ENCODE measurements at regions not wholly inside any gene's neighbourhood (a gene's known extent, or its start where the extent isn't known, plus 50 kb on each side); places are given as distances from the start of the nearest gene placed in this dataset.

GRCh38 chr5:130870691-130871090 lies 294.4 kb downstream of the HINT1 start:
- no peaks in the 10 kb centered on the region; the same call in 1 of the 2 replicates for H3K27me3 ChIP-seq (ENCODE audit: insufficient read depth)
- H3K9ac ChIP-seq: no peak overlapping the region
- H2AFZ ChIP-seq (ENCODE audit: low read depth): peak overlapping the region; percentile 18; the same call in 1 of the 2 replicates
- no peaks in the 10 kb centered on the region for H4K20me1 ChIP-seq (ENCODE audit: insufficient read depth)
- H3K79me2 ChIP-seq (ENCODE audit: insufficient read depth): no peaks in the 10 kb centered on the region
- H3K4me1 ChIP-seq (ENCODE audit: control insufficient read depth in 1 of 2, insufficient read depth in 2 of 2, low read depth in 1 of 2, low read length in 1 of 2): no peaks in the 10 kb centered on the region
- no peaks in the 10 kb centered on the region for H3K36me3 ChIP-seq (replicated peaks in 1 of 2; ENCODE audit: control insufficient read depth in 1 of 2, insufficient read depth in 2 of 2, low read length in 1 of 2)
- TF ChIP-seq NFIC (IDR thresholded peaks at IDR 0.05; ENCODE audit: borderline replicate concordance) (no peak), RCOR1 (IDR thresholded peaks at IDR 0.05; ENCODE audit: low read length) (no peak), MXI1 (IDR thresholded peaks at IDR 0.05; ENCODE audit: low read depth, low read length) (no peak)
- TF ChIP-seq, protein P1, sequence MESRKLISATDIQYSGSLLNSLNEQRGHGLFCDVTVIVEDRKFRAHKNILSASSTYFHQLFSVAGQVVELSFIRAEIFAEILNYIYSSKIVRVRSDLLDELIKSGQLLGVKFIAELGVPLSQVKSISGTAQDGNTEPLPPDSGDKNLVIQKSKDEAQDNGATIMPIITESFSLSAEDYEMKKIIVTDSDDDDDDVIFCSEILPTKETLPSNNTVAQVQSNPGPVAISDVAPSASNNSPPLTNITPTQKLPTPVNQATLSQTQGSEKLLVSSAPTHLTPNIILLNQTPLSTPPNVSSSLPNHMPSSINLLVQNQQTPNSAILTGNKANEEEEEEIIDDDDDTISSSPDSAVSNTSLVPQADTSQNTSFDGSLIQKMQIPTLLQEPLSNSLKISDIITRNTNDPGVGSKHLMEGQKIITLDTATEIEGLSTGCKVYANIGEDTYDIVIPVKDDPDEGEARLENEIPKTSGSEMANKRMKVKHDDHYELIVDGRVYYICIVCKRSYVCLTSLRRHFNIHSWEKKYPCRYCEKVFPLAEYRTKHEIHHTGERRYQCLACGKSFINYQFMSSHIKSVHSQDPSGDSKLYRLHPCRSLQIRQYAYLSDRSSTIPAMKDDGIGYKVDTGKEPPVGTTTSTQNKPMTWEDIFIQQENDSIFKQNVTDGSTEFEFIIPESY (IDR thresholded peaks at IDR 0.05; ENCODE audit: borderline replicate concordance, low read depth): no peak
- ChIA-PET POLR2A (no interaction called here), CTCF (interaction anchor here (0.8 to 2.4 kb wide), 10 partner anchors 9 to 545 kb away, joined by 3 to 16 read pairs (median 6); no protein-coding TSS in a partner anchor)
- 16% methylated on average over 2 of the region's 2 CpGs for WGBS (ENCODE audit: low lambda C conversion rate)
- no peaks in the 10 kb centered on the region for H3F3A ChIP-seq (replicated peaks; ENCODE audit: insufficient read depth)
- H3K4me2 ChIP-seq: no peak overlapping the region
- no peaks in the 10 kb centered on the region for H3K9me2 ChIP-seq
- H3K27ac ChIP-seq (ENCODE audit: low read depth in 2 of 2, low read length in 1 of 2): no peak overlapping the region
- no peak for DNase-seq
- H3K9me3 ChIP-seq: no peaks in the 10 kb centered on the region
- H3K4me3 ChIP-seq (ENCODE audit: low read depth in 2 of 2, low read length in 1 of 2): no peak overlapping the region

DNA sequence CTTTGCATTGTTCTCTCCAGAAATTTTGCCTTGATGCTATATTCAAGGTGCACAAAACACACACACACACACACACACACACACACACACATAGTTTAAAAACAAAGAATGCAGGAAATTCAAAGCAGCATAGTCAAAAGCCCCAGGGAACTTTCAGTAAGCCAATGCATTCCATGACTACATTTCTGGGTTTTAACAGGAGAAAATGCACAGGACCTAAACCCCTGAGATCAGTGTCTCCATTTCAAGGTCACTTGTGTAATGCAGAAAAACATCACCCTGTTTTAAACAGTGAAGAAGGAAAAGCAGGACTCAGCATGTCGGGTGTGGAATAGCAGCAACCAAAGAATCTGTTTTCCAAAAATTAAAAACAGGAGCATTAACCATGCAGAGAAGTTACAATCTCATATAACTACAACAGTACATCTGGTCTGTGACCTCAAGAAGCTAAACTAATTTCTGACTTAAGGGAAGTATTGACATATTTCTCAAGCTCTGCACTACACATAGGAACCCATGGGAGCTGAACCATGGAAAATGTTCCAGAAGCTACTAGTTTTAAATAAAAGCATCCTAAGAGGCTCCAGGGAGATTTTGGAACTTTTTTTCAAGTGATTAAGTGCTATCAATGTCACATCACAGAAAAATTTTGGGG lies 296.7 kb downstream of the HINT1 start:
- no peaks in the 10 kb centered on the region for H3K4me1 ChIP-seq (ENCODE audit: control insufficient read depth in 1 of 2, insufficient read depth in 2 of 2, low read depth in 1 of 2, low read length in 1 of 2)
- ChIA-PET CTCF (interaction anchor here (0.5 to 1.0 kb wide), 3 partner anchors 10 to 514 kb away, joined by 3 to 4 read pairs (median 3); no protein-coding TSS in a partner anchor), POLR2A (no interaction called here)
- no peak for TF ChIP-seq FOXJ3 (CRISPR knock-in tag; IDR thresholded peaks at IDR 0.05)
- no peak for TF ChIP-seq RAD21 (IDR thresholded peaks at IDR 0.05; ENCODE audit: low read length)
- TF ChIP-seq, protein P2, sequence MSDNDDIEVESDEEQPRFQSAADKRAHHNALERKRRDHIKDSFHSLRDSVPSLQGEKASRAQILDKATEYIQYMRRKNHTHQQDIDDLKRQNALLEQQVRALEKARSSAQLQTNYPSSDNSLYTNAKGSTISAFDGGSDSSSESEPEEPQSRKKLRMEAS (IDR thresholded peaks at IDR 0.05; ENCODE audit: low read depth): no peak
- no peak for TF ChIP-seq USF1 (IDR thresholded peaks at IDR 0.05; ENCODE audit: borderline replicate concordance, low read depth)
- TF ChIP-seq TCF12 (IDR thresholded peaks at IDR 0.05): no peak
- TF ChIP-seq MXI1 (IDR thresholded peaks at IDR 0.05; ENCODE audit: low read depth, low read length): no peak
- TF ChIP-seq ELF1 (IDR thresholded peaks at IDR 0.05): no peak
- no peak for TF ChIP-seq RXRA (IDR thresholded peaks at IDR 0.05; ENCODE audit: borderline replicate concordance, low read depth)
- TF ChIP-seq, protein P3, sequence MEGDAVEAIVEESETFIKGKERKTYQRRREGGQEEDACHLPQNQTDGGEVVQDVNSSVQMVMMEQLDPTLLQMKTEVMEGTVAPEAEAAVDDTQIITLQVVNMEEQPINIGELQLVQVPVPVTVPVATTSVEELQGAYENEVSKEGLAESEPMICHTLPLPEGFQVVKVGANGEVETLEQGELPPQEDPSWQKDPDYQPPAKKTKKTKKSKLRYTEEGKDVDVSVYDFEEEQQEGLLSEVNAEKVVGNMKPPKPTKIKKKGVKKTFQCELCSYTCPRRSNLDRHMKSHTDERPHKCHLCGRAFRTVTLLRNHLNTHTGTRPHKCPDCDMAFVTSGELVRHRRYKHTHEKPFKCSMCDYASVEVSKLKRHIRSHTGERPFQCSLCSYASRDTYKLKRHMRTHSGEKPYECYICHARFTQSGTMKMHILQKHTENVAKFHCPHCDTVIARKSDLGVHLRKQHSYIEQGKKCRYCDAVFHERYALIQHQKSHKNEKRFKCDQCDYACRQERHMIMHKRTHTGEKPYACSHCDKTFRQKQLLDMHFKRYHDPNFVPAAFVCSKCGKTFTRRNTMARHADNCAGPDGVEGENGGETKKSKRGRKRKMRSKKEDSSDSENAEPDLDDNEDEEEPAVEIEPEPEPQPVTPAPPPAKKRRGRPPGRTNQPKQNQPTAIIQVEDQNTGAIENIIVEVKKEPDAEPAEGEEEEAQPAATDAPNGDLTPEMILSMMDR (IDR thresholded peaks at IDR 0.05): no peak
- no peak for TF ChIP-seq EP300 (IDR thresholded peaks at IDR 0.05; ENCODE audit: borderline replicate concordance in 1 of 2, low read depth in 1 of 2, low read length in 1 of 2)
- no peak for TF ChIP-seq POLR2AphosphoS5 (IDR thresholded peaks at IDR 0.05; ENCODE audit: low read depth, low read length)
- H3K9me3 ChIP-seq: no peaks in the 10 kb centered on the region
- no peak overlapping the region for H2AFZ ChIP-seq (ENCODE audit: low read depth)
- no peak for DNase-seq
- no peaks in the 10 kb centered on the region; the same call in 1 of the 2 replicates for H3K27me3 ChIP-seq (ENCODE audit: insufficient read depth)
- H3K79me2 ChIP-seq (ENCODE audit: insufficient read depth): no peaks in the 10 kb centered on the region
- no peaks in the 10 kb centered on the region for H3K36me3 ChIP-seq (replicated peaks in 1 of 2; ENCODE audit: control insufficient read depth in 1 of 2, insufficient read depth in 2 of 2, low read length in 1 of 2)
- H3K9ac ChIP-seq: no peak overlapping the region
- no peaks in the 10 kb centered on the region for H3K9me2 ChIP-seq
- no peak overlapping the region for H3K4me2 ChIP-seq
- WGBS (ENCODE audit: low lambda C conversion rate): 13% methylated on average over 1 of the region's 1 CpG
- no peak overlapping the region for H3K4me3 ChIP-seq (ENCODE audit: low read depth in 2 of 2, low read length in 1 of 2)
- no peak overlapping the region for H3K27ac ChIP-seq (ENCODE audit: low read depth in 2 of 2, low read length in 1 of 2)
- no peaks in the 10 kb centered on the region for H4K20me1 ChIP-seq (ENCODE audit: insufficient read depth)
- no peaks in the 10 kb centered on the region for H3F3A ChIP-seq (replicated peaks; ENCODE audit: insufficient read depth)
